Tibial artery (tissue), 4 donors: ENCODE measurements at regions not wholly inside any gene's neighbourhood (a gene's known extent, or its start where the extent isn't known, plus 50 kb on each side); places are given as distances from the start of the nearest gene placed in this dataset.

Experiments
- DNase-seq, 2 donors: peaks; one replicate each; pipeline ENCODE4 v3.0.0-alpha.2; 2019
- H3K27ac ChIP-seq, 2 donors: fragments of 200-600 bp; sonication (generic) in 1 of 2; 1 replicate in 1 of 2; 2 replicates in 1 of 2; pipeline ENCODE4 v1.5.1; 2018 to 2019; ENCODE audit warnings: mild to moderate bottlenecking in 1 of 2
- H3K27me3 ChIP-seq, 2 donors: fragments of 200-600 bp; sonication (generic) in 1 of 2; one replicate each; pipeline versions ENCODE4 v1.5.1 to v1.6.0; 2016 to 2019
- H3K36me3 ChIP-seq, 3 donors: fragments of 200-600 bp; sonication (generic) in 2 of 3; one replicate each; pipeline ENCODE4 v1.5.1; 2016 to 2019; ENCODE audit warnings: mild to moderate bottlenecking in 2 of 3
- H3K4me1 ChIP-seq, 4 donors: fragments of 200-600 bp; sonication (generic) in 2 of 4; 1 replicate in 3 of 4; 2 replicates in 1 of 4; pipeline ENCODE4 v1.5.1; 2016 to 2019
- H3K4me3 ChIP-seq, 2 donors: fragments of 200-600 bp; sonication (generic) in 1 of 2; 1 replicate in 1 of 2; 2 replicates in 1 of 2; pipeline ENCODE4 v1.5.1; 2018 to 2019; ENCODE audit warnings: mild to moderate bottlenecking in 2 of 2
- H3K9me3 ChIP-seq, 3 donors: fragments of 200-600 bp; sonication (generic) in 1 of 3; one replicate each; pipeline ENCODE4 v1.5.1; 2016 to 2019
- intact Hi-C: fragments of 100-400 bp; cut with DNase I; formaldehyde crosslinking; loops from one replicate; pipeline ENCODE4 v1.15.0; 2023; ENCODE audit warnings: low total_unique reads
- TF ChIP-seq, protein P1 (sequence below), 2 experiments: fragments of 200-600 bp in 1 of 2; fragments of 450-650 bp in 1 of 2; IDR thresholded peaks; one replicate each; pipeline ENCODE4 v1.5.1; 2017 to 2019; ENCODE audit warnings: antibody characterized with exemption in 2 of 2, mild to moderate bottlenecking in 1 of 2, moderate library complexity in 1 of 2

DNA sequence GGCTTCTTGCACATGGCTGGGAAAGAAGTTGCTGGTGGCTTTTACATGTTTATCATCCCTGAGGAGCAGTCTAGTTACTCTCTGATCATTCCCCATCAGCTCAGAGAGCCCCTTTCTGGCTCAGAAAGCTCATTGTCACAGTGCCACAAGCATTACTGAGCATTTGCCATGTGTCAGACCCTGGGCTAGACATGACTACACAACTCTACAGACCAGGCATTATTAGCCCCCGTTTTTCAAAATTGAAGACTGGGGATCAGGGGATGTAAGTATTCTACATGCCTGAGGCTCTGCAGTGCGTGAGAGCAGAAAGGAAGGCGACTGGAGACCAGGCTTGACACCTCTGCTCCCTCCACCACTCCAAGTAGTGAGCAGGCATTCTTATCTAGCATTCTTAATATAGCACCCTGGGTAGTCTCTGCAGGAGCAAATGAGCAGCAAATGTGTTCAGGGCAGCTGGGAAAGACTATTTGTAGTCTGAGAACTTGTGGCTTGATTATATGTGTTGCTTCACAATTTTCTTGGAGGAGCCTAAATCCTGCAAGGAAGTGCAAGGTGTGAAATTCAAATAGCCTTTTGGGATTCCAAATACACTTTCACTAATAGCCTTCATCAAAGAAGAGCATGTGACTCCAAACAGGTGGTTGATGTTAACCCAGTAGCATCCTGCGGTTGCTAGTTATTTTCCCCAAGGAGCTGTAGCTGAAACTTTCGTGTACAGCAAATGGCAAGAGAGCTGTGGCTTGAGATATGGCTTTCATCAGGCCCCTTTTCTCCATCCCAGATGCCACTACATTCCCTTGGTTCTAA is 143.2 kb downstream of the DDX1 start:
- no peak overlapping the region for H3K4me3 ChIP-seq
- intact Hi-C loops = no loop called here
- no peaks in the 10 kb centered on the region for H3K36me3 ChIP-seq
- DNase-seq = no peak
- TF ChIP-seq, protein P1, sequence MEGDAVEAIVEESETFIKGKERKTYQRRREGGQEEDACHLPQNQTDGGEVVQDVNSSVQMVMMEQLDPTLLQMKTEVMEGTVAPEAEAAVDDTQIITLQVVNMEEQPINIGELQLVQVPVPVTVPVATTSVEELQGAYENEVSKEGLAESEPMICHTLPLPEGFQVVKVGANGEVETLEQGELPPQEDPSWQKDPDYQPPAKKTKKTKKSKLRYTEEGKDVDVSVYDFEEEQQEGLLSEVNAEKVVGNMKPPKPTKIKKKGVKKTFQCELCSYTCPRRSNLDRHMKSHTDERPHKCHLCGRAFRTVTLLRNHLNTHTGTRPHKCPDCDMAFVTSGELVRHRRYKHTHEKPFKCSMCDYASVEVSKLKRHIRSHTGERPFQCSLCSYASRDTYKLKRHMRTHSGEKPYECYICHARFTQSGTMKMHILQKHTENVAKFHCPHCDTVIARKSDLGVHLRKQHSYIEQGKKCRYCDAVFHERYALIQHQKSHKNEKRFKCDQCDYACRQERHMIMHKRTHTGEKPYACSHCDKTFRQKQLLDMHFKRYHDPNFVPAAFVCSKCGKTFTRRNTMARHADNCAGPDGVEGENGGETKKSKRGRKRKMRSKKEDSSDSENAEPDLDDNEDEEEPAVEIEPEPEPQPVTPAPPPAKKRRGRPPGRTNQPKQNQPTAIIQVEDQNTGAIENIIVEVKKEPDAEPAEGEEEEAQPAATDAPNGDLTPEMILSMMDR (IDR thresholded peaks at IDR 0.05) = no peak
- peaks cover 0 to 45% (median 28%) of the 10 kb centered on the region in 4 donors for H3K4me1 ChIP-seq
- H3K27me3 ChIP-seq = no peaks in the 10 kb centered on the region
- H3K9me3 ChIP-seq = no peaks in the 10 kb centered on the region
- H3K27ac ChIP-seq = peak overlapping the region in 1 of 2 donors; percentile 17

DNA sequence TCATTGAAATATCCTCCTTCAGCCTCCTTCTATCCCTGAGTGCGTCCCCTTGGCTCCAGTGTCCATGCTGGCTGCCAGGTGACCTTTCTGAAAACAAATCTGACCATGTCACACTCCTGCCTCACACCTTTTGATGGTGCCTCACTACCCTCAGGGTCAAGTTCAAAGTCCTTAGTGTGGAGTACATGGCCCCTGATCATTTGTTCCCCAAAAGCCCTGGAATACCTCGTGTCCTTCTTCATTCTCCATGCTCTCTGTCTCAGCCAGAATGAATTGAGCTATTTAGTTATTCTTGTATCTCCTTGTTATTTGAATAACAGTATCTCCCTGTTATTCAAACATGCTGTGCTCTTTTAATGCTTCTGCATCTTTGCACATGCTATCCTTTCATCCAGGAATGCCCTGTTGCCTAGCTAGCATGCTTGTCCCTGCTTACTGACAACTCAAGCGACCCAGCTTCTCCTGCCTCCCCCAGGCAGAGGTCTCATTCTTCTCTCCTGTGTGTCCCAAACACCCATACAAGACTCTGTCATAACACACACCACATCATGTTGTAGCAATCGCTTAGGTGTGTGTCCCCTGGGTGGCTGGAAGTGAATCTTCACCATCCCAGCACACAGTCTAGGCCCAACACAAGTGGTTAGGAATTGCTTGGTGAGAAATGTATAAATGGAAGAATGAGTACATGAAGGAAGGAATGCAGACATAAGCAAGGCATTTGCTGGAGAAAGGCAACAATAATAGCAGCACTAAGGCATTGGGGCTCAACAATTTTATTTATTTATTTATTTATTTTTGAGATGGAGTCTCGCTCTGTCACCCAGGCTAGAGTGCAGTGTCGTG is 144.0 kb downstream of the DDX1 start:
- intact Hi-C loops = no loop called here
- no peak for DNase-seq
- Histone ChIP-seq H3K36me3 (no peaks in the 10 kb centered on the region), H3K9me3 (no peaks in the 10 kb centered on the region), H3K27ac (no peak overlapping the region), H3K27me3 (no peaks in the 10 kb centered on the region), H3K4me3 (no peak overlapping the region), H3K4me1 (peaks cover 0 to 37% (median 21%) of the 10 kb centered on the region in 4 donors)
- TF ChIP-seq, protein P1 (IDR thresholded peaks at IDR 0.05) = no peak

DNA sequence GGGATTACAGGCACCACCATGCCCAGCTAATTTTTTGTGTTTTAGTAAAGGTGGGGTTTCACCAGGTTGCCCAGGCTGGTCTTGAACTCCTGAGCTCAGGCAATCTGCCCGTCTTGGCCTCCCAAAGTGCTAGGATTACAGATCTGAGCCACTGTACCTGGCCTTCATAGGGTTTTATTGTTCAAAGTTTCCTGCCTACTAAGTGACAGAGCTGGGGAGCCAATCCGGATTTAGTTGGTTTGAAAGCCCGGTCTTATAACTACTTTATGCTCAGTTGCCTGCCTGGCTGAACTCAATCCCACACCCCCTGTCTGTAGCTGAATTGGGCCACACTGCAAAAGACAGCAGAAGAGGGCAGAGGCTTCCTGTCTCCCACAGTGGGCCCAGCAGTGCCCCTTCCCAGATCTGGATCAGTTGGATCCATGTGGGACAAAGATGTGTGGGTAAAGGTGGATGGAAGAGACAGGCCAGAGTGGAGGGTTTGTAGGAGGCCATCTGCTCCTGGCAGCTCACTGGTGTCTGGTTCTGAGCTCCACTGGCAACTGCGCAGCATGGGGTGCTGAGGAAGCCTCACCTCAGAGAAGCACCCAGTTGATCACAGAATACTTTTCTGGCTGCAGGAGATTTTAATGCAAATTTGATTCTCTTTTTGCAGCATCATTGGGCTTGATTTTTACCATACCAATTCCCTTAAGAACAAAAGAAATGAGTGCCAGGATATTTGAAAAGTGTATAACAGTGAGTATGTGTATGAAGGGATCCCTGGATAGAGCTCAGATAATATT is 144.9 kb downstream of the DDX1 start:
- Histone ChIP-seq H3K36me3 (no peaks in the 10 kb centered on the region), H3K27me3 (no peaks in the 10 kb centered on the region), H3K4me3 (no peak overlapping the region), H3K4me1 (peaks cover 0 to 28% (median 13%) of the 10 kb centered on the region in 4 donors), H3K9me3 (peaks cover 0 to 1% (median 0%) of the 10 kb centered on the region in 3 donors), H3K27ac (no peak overlapping the region)
- intact Hi-C loops = no loop called here
- no peak for DNase-seq
- TF ChIP-seq, protein P1 (IDR thresholded peaks at IDR 0.05) = no peak

DNA sequence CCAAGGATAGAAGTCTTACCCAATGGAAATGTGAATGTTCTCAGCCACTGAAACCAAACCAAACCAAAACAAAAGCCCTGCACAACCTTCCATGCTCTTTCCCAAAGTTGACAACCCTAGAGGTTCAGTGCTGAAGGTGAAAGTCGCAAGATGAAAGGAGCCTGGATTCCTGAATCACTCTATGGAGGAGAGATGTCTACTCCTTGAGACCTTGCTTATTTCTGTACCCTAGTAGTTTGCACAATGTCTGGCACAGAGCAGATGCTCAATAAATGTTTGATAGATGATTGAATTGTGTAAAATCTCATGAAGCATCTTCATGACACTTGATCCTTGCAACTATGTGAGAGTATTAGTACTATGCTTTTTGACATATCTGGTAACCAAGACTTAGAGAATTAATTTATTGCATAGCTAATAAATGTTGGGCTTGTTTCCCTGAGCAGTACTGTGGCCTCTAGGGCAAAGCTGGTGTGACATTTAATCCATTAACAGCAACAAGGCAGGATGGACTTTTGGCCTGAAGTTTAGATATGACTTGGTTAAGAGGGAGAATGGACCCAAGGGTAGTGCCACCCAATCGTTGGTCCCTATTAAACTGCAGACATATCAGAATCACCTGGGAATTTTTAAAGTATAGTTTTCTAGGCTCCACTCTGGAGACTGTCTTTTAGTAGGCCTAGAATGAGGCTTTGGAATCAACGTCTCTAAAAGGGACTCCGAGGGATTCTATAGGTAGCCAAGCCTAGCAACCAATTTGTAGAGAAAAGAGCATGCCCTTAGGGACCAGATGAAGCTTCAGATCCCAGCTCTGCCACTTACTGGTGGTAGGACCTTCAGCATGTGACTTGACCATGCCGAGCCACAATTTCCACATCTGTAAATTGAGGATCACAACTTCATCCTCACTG is 145.9 kb downstream of the DDX1 start:
- TF ChIP-seq, protein P1 (IDR thresholded peaks at IDR 0.05) = no peak
- Histone ChIP-seq H3K4me3 (no peak overlapping the region), H3K27me3 (no peaks in the 10 kb centered on the region), H3K4me1 (peaks cover 0 to 26% (median 13%) of the 10 kb centered on the region in 4 donors), H3K9me3 (peaks cover 0 to 8% (median 0%) of the 10 kb centered on the region in 3 donors), H3K36me3 (no peaks in the 10 kb centered on the region), H3K27ac (no peak overlapping the region)
- intact Hi-C loops = no loop called here
- no peak for DNase-seq
